ENCODE measurements at regions not wholly inside any gene's neighbourhood (a gene's known extent, or its start where the extent isn't known, plus 50 kb on each side); places are given as distances from the start of the nearest gene placed in this dataset.

DNA sequence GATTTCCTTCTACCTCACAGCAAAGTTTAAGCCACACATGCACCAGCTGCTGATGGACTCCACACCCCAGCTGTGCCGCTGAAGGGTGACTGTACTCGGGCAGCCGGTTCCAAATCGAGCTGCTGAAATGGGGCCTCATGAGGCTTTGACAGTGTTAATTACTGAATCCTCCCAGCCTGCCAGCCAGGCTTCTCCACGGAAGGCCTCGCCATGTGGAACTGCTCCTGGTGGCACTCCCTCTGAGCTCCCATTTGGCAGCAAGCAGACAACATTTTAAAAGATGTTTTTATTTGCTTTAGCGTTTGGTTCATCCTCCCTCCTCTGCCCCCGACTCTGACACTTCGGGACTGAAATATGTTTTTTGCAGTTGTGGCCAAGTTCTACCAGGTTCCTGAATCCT is 479.4 kb upstream of the MPDZ start:
- Histone ChIP-seq H3K4me1 (ENCODE audit: control insufficient read depth, insufficient read depth, low read length, poor library complexity, severe bottlenecking) (no peaks in the 10 kb centered on the region), H3K27ac (ENCODE audit: insufficient read depth, low read length, poor library complexity, severe bottlenecking) (no peak overlapping the region), H3K9me3 (ENCODE audit: control insufficient read depth in 2 of 2, low read length in 2 of 2) (no peaks in the 10 kb centered on the region), H3K36me3 (ENCODE audit: control insufficient read depth, insufficient read depth, low read length) (no peaks in the 10 kb centered on the region), H3K4me3 (ENCODE audit: low read depth, low read length) (no peak overlapping the region), H3K27me3 (ENCODE audit: control insufficient read depth, insufficient read depth, low read length) (no peaks in the 10 kb centered on the region)
- H3K9me3 Mint-ChIP-seq, result peaks cover 0 to 9% (median 4%) of the 10 kb centered on the region in 7 donors
- no peaks in the 10 kb centered on the region for H3K27me3 Mint-ChIP-seq
- no peak for ATAC-seq (ENCODE audit: low read depth in 2 of 2)
- DNase-seq, result no peak
- H3K4me1 Mint-ChIP-seq, result peaks cover 0 to 3% (median 0%) of the 10 kb centered on the region in 4 donors
- H3K36me3 Mint-ChIP-seq, result no peaks in the 10 kb centered on the region
- H3K4me3 Mint-ChIP-seq, result no peak overlapping the region
- no peak overlapping the region for H3K27ac Mint-ChIP-seq

DNA sequence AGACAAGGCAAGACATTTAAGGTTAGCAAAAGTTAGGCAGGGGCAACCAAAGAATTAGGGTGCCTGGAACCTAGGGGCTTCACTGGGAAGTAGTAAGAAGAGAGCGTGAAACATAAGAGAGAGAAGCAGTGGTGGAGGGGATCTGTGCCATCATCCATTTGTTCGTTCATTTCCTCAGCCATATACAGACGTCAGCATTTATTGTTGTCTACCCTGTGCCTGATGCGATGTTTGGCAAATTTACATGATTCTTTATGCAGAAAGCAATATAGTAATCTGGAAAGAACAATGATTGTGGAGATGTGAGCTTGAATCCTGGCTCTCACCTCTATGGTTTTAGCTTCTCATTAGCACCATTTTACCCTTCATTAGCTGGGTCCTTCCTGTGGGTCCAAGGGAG is 477.5 kb upstream of the MPDZ start:
- peaks cover 0 to 13% (median 4%) of the 10 kb centered on the region in 7 donors for H3K9me3 Mint-ChIP-seq

DNA sequence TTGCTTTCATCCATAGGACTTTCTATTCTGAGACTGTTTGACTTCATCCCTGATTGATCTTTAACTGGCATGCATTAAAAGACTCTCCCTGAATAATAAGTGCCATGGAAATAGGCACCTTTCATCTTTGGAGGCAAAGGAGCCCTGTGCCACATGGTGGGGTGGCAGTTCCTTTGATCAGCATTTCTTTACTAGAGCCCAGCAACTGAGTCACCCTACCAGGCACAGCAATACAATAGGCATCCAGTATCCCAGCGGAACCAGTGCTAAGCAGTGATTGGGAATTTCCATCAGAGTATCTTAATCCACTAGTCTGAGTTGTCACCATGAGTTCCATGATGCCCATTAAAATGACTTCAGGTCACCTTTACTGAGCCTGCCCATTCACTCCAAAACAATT is 476.1 kb upstream of the MPDZ start:
- DNase-seq, result no peak
- H3K27ac ChIP-seq (ENCODE audit: insufficient read depth, low read length, poor library complexity, severe bottlenecking), result no peak overlapping the region
- no peaks in the 10 kb centered on the region for H3K36me3 Mint-ChIP-seq
- H3K9me3 ChIP-seq (ENCODE audit: control insufficient read depth in 2 of 2, low read length in 2 of 2), result no peaks in the 10 kb centered on the region
- no peak for ATAC-seq (ENCODE audit: low read depth in 2 of 2)
- H3K27me3 ChIP-seq (ENCODE audit: control insufficient read depth, insufficient read depth, low read length), result no peaks in the 10 kb centered on the region
- peaks cover 0 to 3% (median 0%) of the 10 kb centered on the region in 4 donors for H3K4me1 Mint-ChIP-seq
- H3K4me3 Mint-ChIP-seq, result no peak overlapping the region
- no peak overlapping the region for H3K27ac Mint-ChIP-seq
- no peaks in the 10 kb centered on the region for H3K4me1 ChIP-seq (ENCODE audit: control insufficient read depth, insufficient read depth, low read length, poor library complexity, severe bottlenecking)
- no peaks in the 10 kb centered on the region for H3K36me3 ChIP-seq (ENCODE audit: control insufficient read depth, insufficient read depth, low read length)
- H3K4me3 ChIP-seq (ENCODE audit: low read depth, low read length), result no peak overlapping the region
- H3K27me3 Mint-ChIP-seq, result no peaks in the 10 kb centered on the region
- H3K9me3 Mint-ChIP-seq, result peaks cover 2 to 12% (median 4%) of the 10 kb centered on the region in 7 donors

More for the DNA sequence above, 477.5 kb upstream of the MPDZ start:
- Histone ChIP-seq H3K27ac (ENCODE audit: insufficient read depth, low read length, poor library complexity, severe bottlenecking) (no peak overlapping the region), H3K36me3 (ENCODE audit: control insufficient read depth, insufficient read depth, low read length) (no peaks in the 10 kb centered on the region), H3K4me3 (ENCODE audit: low read depth, low read length) (no peak overlapping the region), H3K27me3 (ENCODE audit: control insufficient read depth, insufficient read depth, low read length) (no peaks in the 10 kb centered on the region), H3K4me1 (ENCODE audit: control insufficient read depth, insufficient read depth, low read length, poor library complexity, severe bottlenecking) (no peaks in the 10 kb centered on the region), H3K9me3 (ENCODE audit: control insufficient read depth in 2 of 2, low read length in 2 of 2) (no peaks in the 10 kb centered on the region)
- Mint-ChIP-seq H3K27me3 (no peaks in the 10 kb centered on the region), H3K4me3 (no peak overlapping the region), H3K36me3 (no peaks in the 10 kb centered on the region), H3K27ac (no peak overlapping the region), H3K4me1 (peaks cover 0 to 3% (median 0%) of the 10 kb centered on the region in 4 donors)
- DNase-seq, result no peak
- no peak for ATAC-seq (ENCODE audit: low read depth in 2 of 2)

DNA sequence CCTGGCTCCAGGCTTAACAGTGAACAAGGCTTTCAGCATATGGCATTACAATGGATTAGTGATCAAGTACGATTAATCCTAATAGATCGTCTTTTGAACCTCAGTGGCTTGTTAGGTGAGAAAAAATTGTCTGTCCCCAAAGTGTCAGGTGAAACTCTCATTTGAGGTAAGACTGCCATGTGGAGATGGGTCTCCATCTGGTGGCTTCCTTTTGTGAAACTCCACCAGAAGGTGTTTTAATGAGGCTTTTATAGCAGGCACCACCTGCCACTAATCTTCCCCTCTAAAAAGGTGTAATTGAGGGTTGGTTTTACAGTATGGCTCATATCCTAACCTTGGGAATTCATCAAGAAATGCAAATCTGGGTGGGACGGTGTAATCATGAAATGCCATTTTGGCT is 471.1 kb upstream of the MPDZ start:
- H3K4me1 ChIP-seq (ENCODE audit: control insufficient read depth, insufficient read depth, low read length, poor library complexity, severe bottlenecking), result no peaks in the 10 kb centered on the region
- H3K36me3 Mint-ChIP-seq, result no peaks in the 10 kb centered on the region
- no peaks in the 10 kb centered on the region for H3K36me3 ChIP-seq (ENCODE audit: control insufficient read depth, insufficient read depth, low read length)
- ATAC-seq (ENCODE audit: low read depth in 2 of 2) (no peak), DNase-seq (no peak)
- no peaks in the 10 kb centered on the region for H3K27me3 Mint-ChIP-seq
- H3K4me1 Mint-ChIP-seq, result no peaks in the 10 kb centered on the region
- H3K27ac ChIP-seq (ENCODE audit: insufficient read depth, low read length, poor library complexity, severe bottlenecking), result no peak overlapping the region
- no peaks in the 10 kb centered on the region for H3K9me3 ChIP-seq (ENCODE audit: control insufficient read depth in 2 of 2, low read length in 2 of 2)
- no peaks in the 10 kb centered on the region for H3K27me3 ChIP-seq (ENCODE audit: control insufficient read depth, insufficient read depth, low read length)
- H3K9me3 Mint-ChIP-seq, result peaks cover 5 to 16% (median 11%) of the 10 kb centered on the region in 7 donors
- no peak overlapping the region for H3K27ac Mint-ChIP-seq
- no peak overlapping the region for H3K4me3 Mint-ChIP-seq
- no peak overlapping the region for H3K4me3 ChIP-seq (ENCODE audit: low read depth, low read length)

DNA sequence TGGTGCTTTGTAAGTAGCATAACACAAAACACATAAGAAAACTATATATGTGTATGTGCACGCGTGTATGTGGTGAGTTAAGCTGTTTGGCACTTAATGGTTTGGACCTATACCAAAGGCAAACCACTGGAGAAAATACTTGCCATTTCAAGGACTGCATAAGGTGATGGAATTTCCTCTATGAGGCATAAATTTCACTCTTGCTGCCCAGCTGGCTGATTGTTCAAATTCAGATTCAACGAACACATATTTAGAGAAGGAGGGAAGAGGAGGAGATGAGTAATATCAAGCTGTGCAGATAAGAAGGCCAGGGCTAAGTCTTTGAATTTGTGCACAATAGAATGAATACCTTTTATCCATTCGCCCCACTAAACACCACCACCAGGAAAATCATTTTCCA is 470.6 kb upstream of the MPDZ start:
- DNase-seq (no peak), ATAC-seq (ENCODE audit: low read depth in 2 of 2) (no peak)
- H3K4me1 Mint-ChIP-seq, result no peaks in the 10 kb centered on the region
- no peak overlapping the region for H3K27ac ChIP-seq (ENCODE audit: insufficient read depth, low read length, poor library complexity, severe bottlenecking)
- H3K4me3 ChIP-seq (ENCODE audit: low read depth, low read length), result no peak overlapping the region
- no peaks in the 10 kb centered on the region for H3K4me1 ChIP-seq (ENCODE audit: control insufficient read depth, insufficient read depth, low read length, poor library complexity, severe bottlenecking)
- H3K36me3 ChIP-seq (ENCODE audit: control insufficient read depth, insufficient read depth, low read length), result no peaks in the 10 kb centered on the region
- H3K27me3 ChIP-seq (ENCODE audit: control insufficient read depth, insufficient read depth, low read length), result no peaks in the 10 kb centered on the region
- H3K27ac Mint-ChIP-seq, result no peak overlapping the region
- H3K4me3 Mint-ChIP-seq, result no peak overlapping the region
- peaks cover 5 to 16% (median 11%) of the 10 kb centered on the region in 7 donors for H3K9me3 Mint-ChIP-seq
- H3K9me3 ChIP-seq (ENCODE audit: control insufficient read depth in 2 of 2, low read length in 2 of 2), result no peaks in the 10 kb centered on the region
- H3K36me3 Mint-ChIP-seq, result no peaks in the 10 kb centered on the region
- H3K27me3 Mint-ChIP-seq, result no peaks in the 10 kb centered on the region

DNA sequence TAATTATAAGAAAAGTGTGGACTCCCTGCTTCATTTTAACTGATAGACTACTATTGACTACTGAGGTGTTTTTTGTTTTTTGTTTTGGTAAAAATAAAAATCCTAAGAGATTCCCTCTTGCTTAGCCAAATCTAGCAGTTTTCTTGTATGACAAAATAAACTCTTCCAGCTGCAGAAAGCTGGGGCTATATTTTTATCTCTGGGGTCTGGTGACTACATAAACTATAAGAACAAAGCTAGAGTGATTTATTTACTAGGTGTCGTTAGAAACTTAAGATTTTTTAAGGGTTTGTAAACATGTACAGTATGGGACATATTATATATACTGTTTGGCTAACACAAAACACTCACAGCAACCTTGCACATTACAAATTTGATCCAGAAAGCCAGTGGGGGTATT is 467.4 kb upstream of the MPDZ start:
- Mint-ChIP-seq H3K36me3 (no peaks in the 10 kb centered on the region), H3K4me3 (no peak overlapping the region), H3K27me3 (no peaks in the 10 kb centered on the region), H3K4me1 (no peaks in the 10 kb centered on the region), H3K9me3 (peaks cover 9 to 12% (median 11%) of the 10 kb centered on the region in 7 donors), H3K27ac (no peak overlapping the region)
- H3K27me3 ChIP-seq (ENCODE audit: control insufficient read depth, insufficient read depth, low read length), result no peaks in the 10 kb centered on the region
- DNase-seq (no peak), ATAC-seq (ENCODE audit: low read depth in 2 of 2) (no peak)
- H3K27ac ChIP-seq (ENCODE audit: insufficient read depth, low read length, poor library complexity, severe bottlenecking), result no peak overlapping the region
- no peaks in the 10 kb centered on the region for H3K36me3 ChIP-seq (ENCODE audit: control insufficient read depth, insufficient read depth, low read length)
- no peaks in the 10 kb centered on the region for H3K9me3 ChIP-seq (ENCODE audit: control insufficient read depth in 2 of 2, low read length in 2 of 2)
- H3K4me3 ChIP-seq (ENCODE audit: low read depth, low read length), result no peak overlapping the region
- H3K4me1 ChIP-seq (ENCODE audit: control insufficient read depth, insufficient read depth, low read length, poor library complexity, severe bottlenecking), result no peaks in the 10 kb centered on the region

DNA sequence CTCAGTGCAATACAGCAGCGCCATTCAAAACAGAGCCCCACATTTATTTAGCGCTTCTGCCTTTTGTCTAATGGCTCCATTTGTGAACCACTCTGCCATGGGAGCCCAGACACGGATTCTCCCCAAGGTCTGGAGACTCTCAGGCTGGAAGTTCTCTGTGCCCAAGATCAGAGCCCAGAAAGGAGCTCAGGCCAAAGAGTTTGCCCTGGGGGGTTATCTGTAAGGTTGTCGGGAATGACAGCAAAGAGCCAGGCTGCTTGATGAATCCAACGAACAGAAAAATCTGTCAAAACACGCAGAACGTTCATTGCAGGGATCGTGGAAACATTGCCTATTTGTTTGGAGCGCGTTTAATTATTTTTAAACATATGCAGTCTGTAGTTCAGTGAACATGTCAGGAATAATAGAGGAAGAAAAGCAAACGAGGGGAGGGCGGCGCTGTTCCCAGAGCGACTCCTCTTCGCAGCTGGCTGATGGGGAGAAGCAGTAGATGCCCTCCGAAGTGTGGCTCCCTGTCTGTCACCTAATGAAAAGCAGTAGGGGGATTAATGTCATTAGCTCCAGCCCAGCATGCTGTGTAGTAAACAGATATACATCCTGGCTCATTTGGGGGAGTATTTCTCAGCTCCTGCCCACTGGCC is 464.9 kb upstream of the MPDZ start:
- ATAC-seq (ENCODE audit: low read depth in 2 of 2) (no peak), DNase-seq (no peak)

DNA sequence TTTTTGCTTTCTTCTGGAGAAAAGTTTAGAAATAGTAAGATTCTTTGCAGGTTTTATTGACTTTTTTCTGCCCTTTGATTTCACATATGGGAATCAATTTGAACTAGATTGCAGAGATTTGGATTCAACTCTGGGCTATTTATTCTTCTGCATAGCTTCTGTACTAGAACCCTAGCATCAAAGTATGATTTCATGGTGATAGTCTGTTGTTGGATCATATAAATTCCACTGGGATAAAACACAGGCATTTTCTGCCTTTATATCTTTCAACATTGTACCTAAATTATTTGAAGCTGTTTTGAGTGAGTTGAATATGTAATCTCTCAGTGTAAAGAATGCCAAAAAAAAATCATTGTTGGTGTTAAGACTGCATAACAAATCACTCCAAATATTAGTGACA is 458.4 kb upstream of the MPDZ start:
- no peak overlapping the region for H3K4me3 Mint-ChIP-seq
- Histone ChIP-seq H3K27me3 (ENCODE audit: control insufficient read depth, insufficient read depth, low read length) (no peaks in the 10 kb centered on the region), H3K4me1 (ENCODE audit: control insufficient read depth, insufficient read depth, low read length, poor library complexity, severe bottlenecking) (no peaks in the 10 kb centered on the region), H3K36me3 (ENCODE audit: control insufficient read depth, insufficient read depth, low read length) (no peaks in the 10 kb centered on the region), H3K4me3 (ENCODE audit: low read depth, low read length) (no peak overlapping the region), H3K9me3 (ENCODE audit: control insufficient read depth in 2 of 2, low read length in 2 of 2) (no peaks in the 10 kb centered on the region), H3K27ac (ENCODE audit: insufficient read depth, low read length, poor library complexity, severe bottlenecking) (no peak overlapping the region)
- H3K4me1 Mint-ChIP-seq, result no peaks in the 10 kb centered on the region
- H3K36me3 Mint-ChIP-seq, result no peaks in the 10 kb centered on the region
- H3K27ac Mint-ChIP-seq, result no peak overlapping the region
- H3K9me3 Mint-ChIP-seq, result peaks cover 0 to 12% (median 6%) of the 10 kb centered on the region in 7 donors
- DNase-seq (no peak), ATAC-seq (ENCODE audit: low read depth in 2 of 2) (no peak)
- H3K27me3 Mint-ChIP-seq, result no peaks in the 10 kb centered on the region

More for the DNA sequence above, 464.9 kb upstream of the MPDZ start:
- no peak overlapping the region for H3K27ac Mint-ChIP-seq
- no peaks in the 10 kb centered on the region for H3K4me1 Mint-ChIP-seq
- H3K9me3 Mint-ChIP-seq, result peaks cover 6 to 13% (median 7%) of the 10 kb centered on the region in 7 donors
- H3K36me3 ChIP-seq (ENCODE audit: control insufficient read depth, insufficient read depth, low read length), result no peaks in the 10 kb centered on the region
- no peaks in the 10 kb centered on the region for H3K4me1 ChIP-seq (ENCODE audit: control insufficient read depth, insufficient read depth, low read length, poor library complexity, severe bottlenecking)
- no peaks in the 10 kb centered on the region for H3K36me3 Mint-ChIP-seq
- no peaks in the 10 kb centered on the region for H3K27me3 ChIP-seq (ENCODE audit: control insufficient read depth, insufficient read depth, low read length)
- H3K27ac ChIP-seq (ENCODE audit: insufficient read depth, low read length, poor library complexity, severe bottlenecking), result no peak overlapping the region
- no peaks in the 10 kb centered on the region for H3K9me3 ChIP-seq (ENCODE audit: control insufficient read depth in 2 of 2, low read length in 2 of 2)
- H3K4me3 Mint-ChIP-seq, result no peak overlapping the region
- no peaks in the 10 kb centered on the region for H3K27me3 Mint-ChIP-seq
- H3K4me3 ChIP-seq (ENCODE audit: low read depth, low read length), result no peak overlapping the region

All from CD4-positive, CD25-positive, alpha-beta regulatory T cell (primary cell).